HL-60 (cell line): ENCODE measurements at regions not wholly inside any gene's neighbourhood (a gene's known extent, or its start where the extent isn't known, plus 50 kb on each side); places are given as distances from the start of the nearest gene placed in this dataset.

ENCODE experiments used
- CTCF ChIP-seq: IDR thresholded peaks from one replicate; pipeline ENCODE4 v1.5.1; 2011; ENCODE audit warnings: low read length, control low read depth, inconsistent platforms; ENCODE audit not compliant: insufficient read depth
- GABPA ChIP-seq: IDR thresholded peaks from 2 replicates; pipeline ENCODE4 v1.6.1; 2012; ENCODE audit warnings: low read depth
- POLR2AphosphoS5 ChIP-seq: IDR thresholded peaks from 2 replicates; pipeline ENCODE4 v1.6.1; 2012; ENCODE audit warnings: low read depth
- REST ChIP-seq: IDR thresholded peaks from 2 replicates; pipeline ENCODE4 v1.6.1; 2012; ENCODE audit warnings: low read depth; ENCODE audit not compliant: insufficient replicate concordance
- SPI1 ChIP-seq: IDR thresholded peaks from 2 replicates; pipeline ENCODE4 v1.6.1; 2012; ENCODE audit warnings: low read depth, mild to moderate bottlenecking, borderline replicate concordance

- TF ChIP-seq CTCF (no peak), POLR2AphosphoS5 (no peak), SPI1 (no peak), REST (no peak), GABPA (no peak)
These were observed 817.3 kb downstream of the TRIML1 start for GRCh38 chr4:188956566-188956965.
